ENCODE measurements at regions not wholly inside any gene's neighbourhood (a gene's known extent, or its start where the extent isn't known, plus 50 kb on each side); places are given as distances from the start of the nearest gene placed in this dataset.

- no peak for DNase-seq (ENCODE audit: extremely low read depth, low read depth)
Measured at GRCh38 chr5:155898284-155898683, 428.7 kb upstream of the SGCD start.

GRCh38 chr5:155903791-155904190 lies 423.2 kb upstream of the SGCD start:
- DNase-seq (ENCODE audit: extremely low read depth, low read depth): no peak
- TF ChIP-seq CTCF (IDR thresholded peaks at IDR 0.05; ENCODE audit: low read depth, low read length): no peak

More at GRCh38 chr5:155898284-155898683, 428.7 kb upstream of the SGCD start:
- TF ChIP-seq CTCF (IDR thresholded peaks at IDR 0.05; ENCODE audit: low read depth, low read length): no peak

GRCh38 chr5:155905364-155905763 lies 421.6 kb upstream of the SGCD start:
- DNase-seq (ENCODE audit: extremely low read depth, low read depth): no peak
- no peak for TF ChIP-seq CTCF (IDR thresholded peaks at IDR 0.05; ENCODE audit: low read depth, low read length)

GRCh38 chr5:155906046-155906445 lies 420.9 kb upstream of the SGCD start:
- no peak for DNase-seq (ENCODE audit: extremely low read depth, low read depth)
- TF ChIP-seq CTCF (IDR thresholded peaks at IDR 0.05; ENCODE audit: low read depth, low read length): no peak; the same call in 1 of the 2 replicates

GRCh38 chr5:155908543-155908942 lies 418.4 kb upstream of the SGCD start:
- no peak for TF ChIP-seq CTCF (IDR thresholded peaks at IDR 0.05; ENCODE audit: low read depth, low read length)
- no peak for DNase-seq (ENCODE audit: extremely low read depth, low read depth)

- DNase-seq (ENCODE audit: extremely low read depth, low read depth): no peak
- no peak for TF ChIP-seq CTCF (IDR thresholded peaks at IDR 0.05; ENCODE audit: low read depth, low read length)
Measured at GRCh38 chr5:155912291-155912690, 414.7 kb upstream of the SGCD start.

GRCh38 chr5:155914766-155915165 lies 412.2 kb upstream of the SGCD start:
- no peak for DNase-seq (ENCODE audit: extremely low read depth, low read depth)
- no peak for TF ChIP-seq CTCF (IDR thresholded peaks at IDR 0.05; ENCODE audit: low read depth, low read length)

All from AG09319 (cell line).